ENCODE measurements at regions not wholly inside any gene's neighbourhood (a gene's known extent, or its start where the extent isn't known, plus 50 kb on each side); places are given as distances from the start of the nearest gene placed in this dataset.

GRCh38 chr2:134137182-134137611 is 116.7 kb upstream of the MGAT5 start:
- H3K27ac ChIP-seq (replicated peaks in 1 of 4) = peak overlapping the region; percentile 52 to 72 (median 62)
- TF ChIP-seq POLR2A (IDR thresholded peaks at IDR 0.05; ENCODE audit: low read depth) = no peak
- peak in 1 of 2 donors; percentile 52 for TF ChIP-seq POLR2AphosphoS5 (IDR thresholded peaks at IDR 0.05)
- peak; percentile 68 for TF ChIP-seq EP300 (IDR thresholded peaks at IDR 0.05)
- TF ChIP-seq CTCF (IDR thresholded peaks at IDR 0.05) = no peak
- DNase-seq (ENCODE audit: extremely low spot score) = no peak
- H3K36me3 ChIP-seq = no peaks in the 10 kb centered on the region
- no peaks in the 10 kb centered on the region for H3K9me3 ChIP-seq
- H3K27me3 ChIP-seq = no peaks in the 10 kb centered on the region
- WGBS = 14% methylated on average over 3 of the region's 5 CpGs
- H3K4me1 ChIP-seq = peaks cover 25 to 80% (median 57%) of the 10 kb centered on the region in 4 donors
- intact Hi-C loops (cut with DNase I) = no loop called here
- peak overlapping the region; percentile 9 to 24 (median 17) for H3K4me3 ChIP-seq

GRCh38 chr2:134138115-134138514 is 115.8 kb upstream of the MGAT5 start:
- Histone ChIP-seq H3K4me3 (no peak overlapping the region), H3K27me3 (no peaks in the 10 kb centered on the region), H3K4me1 (peaks cover 29 to 80% (median 56%) of the 10 kb centered on the region in 4 donors), H3K36me3 (no peaks in the 10 kb centered on the region), H3K9me3 (no peaks in the 10 kb centered on the region), H3K27ac (replicated peaks in 1 of 4) (peak overlapping the region in 2 of 4 donors; percentile 65 to 72)
- DNase-seq (ENCODE audit: extremely low spot score) = no peak
- 86% methylated on average over 2 of the region's 2 CpGs for WGBS
- intact Hi-C loops (cut with DNase I) = no loop called here
- TF ChIP-seq CTCF (IDR thresholded peaks at IDR 0.05) (no peak), POLR2A (IDR thresholded peaks at IDR 0.05; ENCODE audit: low read depth) (no peak), POLR2AphosphoS5 (IDR thresholded peaks at IDR 0.05) (no peak), EP300 (IDR thresholded peaks at IDR 0.05) (no peak)

- H3K27me3 ChIP-seq = no peaks in the 10 kb centered on the region
- H3K4me1 ChIP-seq = peaks cover 39 to 83% (median 59%) of the 10 kb centered on the region in 4 donors
- DNase-seq (ENCODE audit: extremely low spot score) = no peak
- WGBS = 95% methylated on average over 4 of the region's 4 CpGs
- no peak overlapping the region for H3K4me3 ChIP-seq
- H3K9me3 ChIP-seq = no peaks in the 10 kb centered on the region
- H3K36me3 ChIP-seq = no peaks in the 10 kb centered on the region
- intact Hi-C loops (cut with DNase I) = no loop called here
- TF ChIP-seq POLR2A (IDR thresholded peaks at IDR 0.05; ENCODE audit: low read depth) (no peak), CTCF (IDR thresholded peaks at IDR 0.05) (no peak), POLR2AphosphoS5 (IDR thresholded peaks at IDR 0.05) (no peak), EP300 (IDR thresholded peaks at IDR 0.05) (no peak)
- H3K27ac ChIP-seq (replicated peaks in 1 of 4) = no peak overlapping the region
These were observed 114.3 kb upstream of the MGAT5 start for GRCh38 chr2:134139611-134140010.

GRCh38 chr2:134140251-134140661 is 113.6 kb upstream of the MGAT5 start:
- Histone ChIP-seq H3K4me3 (no peak overlapping the region), H3K27me3 (no peaks in the 10 kb centered on the region), H3K27ac (replicated peaks in 1 of 4) (no peak overlapping the region), H3K4me1 (peaks cover 39 to 84% (median 57%) of the 10 kb centered on the region in 4 donors), H3K9me3 (no peaks in the 10 kb centered on the region), H3K36me3 (no peaks in the 10 kb centered on the region)
- intact Hi-C loops (cut with DNase I) = no loop called here
- TF ChIP-seq CTCF (IDR thresholded peaks at IDR 0.05) (no peak), EP300 (IDR thresholded peaks at IDR 0.05) (no peak)
- DNase-seq (ENCODE audit: extremely low spot score) = no peak
- 95% methylated on average over 9 of the region's 9 CpGs for WGBS

Data from esophagus muscularis mucosa (tissue), 4 donors.